ENCODE measurements at regions not wholly inside any gene's neighbourhood (a gene's known extent, or its start where the extent isn't known, plus 50 kb on each side); places are given as distances from the start of the nearest gene placed in this dataset.

DNA sequence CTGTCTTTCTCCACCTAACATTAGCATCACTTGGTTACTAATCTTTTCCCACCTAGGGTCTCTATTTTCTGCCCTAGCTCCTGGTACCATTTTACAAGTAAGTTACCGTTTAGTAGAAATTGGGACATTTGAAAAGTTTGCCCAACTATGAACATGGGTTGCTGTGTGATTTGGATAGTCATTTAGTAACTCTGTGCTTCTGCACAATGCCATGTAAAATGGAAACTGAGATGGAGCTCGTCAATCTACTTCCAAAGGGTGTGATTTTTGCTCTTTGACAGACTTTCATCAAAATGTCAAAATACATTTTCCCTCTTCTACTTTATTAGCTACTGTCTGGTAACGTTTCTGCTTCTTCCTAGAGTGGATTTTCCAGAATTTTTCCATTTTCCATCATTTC, 381.5 kb upstream of the B3GALT2 start:
- Histone ChIP-seq H3K4me3 (ENCODE audit: low read depth in 1 of 3, low read length in 3 of 3) (no peak overlapping the region), H3K27ac (ENCODE audit: low read depth in 1 of 3, low read length in 2 of 3) (no peak overlapping the region), H3K27me3 (ENCODE audit: control insufficient read depth in 3 of 3, insufficient read depth in 3 of 3, low read length in 3 of 3) (no peaks in the 10 kb centered on the region), H3K36me3 (ENCODE audit: control insufficient read depth in 3 of 3, insufficient read depth in 2 of 3, low read depth in 1 of 3, low read length in 3 of 3) (no peaks in the 10 kb centered on the region), H3K4me1 (ENCODE audit: control insufficient read depth in 3 of 3, insufficient read depth in 2 of 3, low read depth in 1 of 3, low read length in 2 of 3) (peaks cover 0 to 6% (median 0%) of the 10 kb centered on the region in 3 donors), H3K9me3 (ENCODE audit: control insufficient read depth in 2 of 2, insufficient read depth in 1 of 2, low read depth in 1 of 2, low read length in 1 of 2) (peaks cover 0 to under 1% of the 10 kb centered on the region in 2 donors)
- 79 to 85% (median 82%) methylated on average over 3 of the region's 3 CpGs for WGBS, 3 donors
- FAIRE-seq: no peak
- DNase-seq: no peak

GRCh38 chr1:193566735-193567134, 380.3 kb upstream of the B3GALT2 start:
- Histone ChIP-seq H3K27ac (ENCODE audit: low read depth in 1 of 3, low read length in 2 of 3) (peak overlapping the region in 1 of 3 donors; percentile 45), H3K4me1 (ENCODE audit: control insufficient read depth in 3 of 3, insufficient read depth in 2 of 3, low read depth in 1 of 3, low read length in 2 of 3) (peaks cover 0 to 6% (median 0%) of the 10 kb centered on the region in 3 donors), H3K9me3 (ENCODE audit: control insufficient read depth in 2 of 2, insufficient read depth in 1 of 2, low read depth in 1 of 2, low read length in 1 of 2) (no peaks in the 10 kb centered on the region), H3K27me3 (ENCODE audit: control insufficient read depth in 3 of 3, insufficient read depth in 3 of 3, low read length in 3 of 3) (no peaks in the 10 kb centered on the region), H3K4me3 (ENCODE audit: low read depth in 1 of 3, low read length in 3 of 3) (no peak overlapping the region), H3K36me3 (ENCODE audit: control insufficient read depth in 3 of 3, insufficient read depth in 2 of 3, low read depth in 1 of 3, low read length in 3 of 3) (no peaks in the 10 kb centered on the region)
- DNase-seq (no peak), FAIRE-seq (no peak)
- 92 to 97% (median 94%) methylated on average over 4 of the region's 4 CpGs for WGBS, 3 donors

GRCh38 chr1:193565971-193566577, 379.7 kb upstream of the B3GALT2 start:
- 32 to 68% (median 52%) methylated on average over 2 of the region's 2 CpGs for WGBS, 3 donors
- DNase-seq (peak in 1 of 2 donors; percentile 46), FAIRE-seq (no peak)
- no peaks in the 10 kb centered on the region for H3K9me3 ChIP-seq (ENCODE audit: control insufficient read depth in 2 of 2, insufficient read depth in 1 of 2, low read depth in 1 of 2, low read length in 1 of 2)
- no peaks in the 10 kb centered on the region for H3K27me3 ChIP-seq (ENCODE audit: control insufficient read depth in 3 of 3, insufficient read depth in 3 of 3, low read length in 3 of 3)
- no peaks in the 10 kb centered on the region for H3K36me3 ChIP-seq (ENCODE audit: control insufficient read depth in 3 of 3, insufficient read depth in 2 of 3, low read depth in 1 of 3, low read length in 3 of 3)
- peak overlapping the region in 1 of 3 donors; percentile 45 for H3K27ac ChIP-seq (ENCODE audit: low read depth in 1 of 3, low read length in 2 of 3)
- no peak overlapping the region for H3K4me3 ChIP-seq (ENCODE audit: low read depth in 1 of 3, low read length in 3 of 3)
- H3K4me1 ChIP-seq (ENCODE audit: control insufficient read depth in 3 of 3, insufficient read depth in 2 of 3, low read depth in 1 of 3, low read length in 2 of 3): peaks cover 0 to 6% (median 0%) of the 10 kb centered on the region in 3 donors

- Histone ChIP-seq H3K4me3 (ENCODE audit: low read depth in 1 of 3, low read length in 3 of 3) (no peak overlapping the region), H3K9me3 (ENCODE audit: control insufficient read depth in 2 of 2, insufficient read depth in 1 of 2, low read depth in 1 of 2, low read length in 1 of 2) (no peaks in the 10 kb centered on the region), H3K27ac (ENCODE audit: low read depth in 1 of 3, low read length in 2 of 3) (no peak overlapping the region), H3K27me3 (ENCODE audit: control insufficient read depth in 3 of 3, insufficient read depth in 3 of 3, low read length in 3 of 3) (no peaks in the 10 kb centered on the region), H3K4me1 (ENCODE audit: control insufficient read depth in 3 of 3, insufficient read depth in 2 of 3, low read depth in 1 of 3, low read length in 2 of 3) (peaks cover 0 to 6% (median 0%) of the 10 kb centered on the region in 3 donors), H3K36me3 (ENCODE audit: control insufficient read depth in 3 of 3, insufficient read depth in 2 of 3, low read depth in 1 of 3, low read length in 3 of 3) (no peaks in the 10 kb centered on the region)
- DNase-seq (no peak), FAIRE-seq (no peak)
- 19 to 39% (median 35%) methylated on average over 2 of the region's 2 CpGs for WGBS, 3 donors
Observed at GRCh38 chr1:193562121-193562520, 375.7 kb upstream of the B3GALT2 start.

- H3K4me3 ChIP-seq (ENCODE audit: low read depth in 1 of 3, low read length in 3 of 3): no peak overlapping the region
- DNase-seq (no peak), FAIRE-seq (no peak)
- no peaks in the 10 kb centered on the region for H3K27me3 ChIP-seq (ENCODE audit: control insufficient read depth in 3 of 3, insufficient read depth in 3 of 3, low read length in 3 of 3)
- peaks cover 0 to 2% (median 0%) of the 10 kb centered on the region in 3 donors for H3K4me1 ChIP-seq (ENCODE audit: control insufficient read depth in 3 of 3, insufficient read depth in 2 of 3, low read depth in 1 of 3, low read length in 2 of 3)
- WGBS, 3 donors: 12 to 26% (median 26%) methylated on average over 4 of the region's 4 CpGs
- H3K9me3 ChIP-seq (ENCODE audit: control insufficient read depth in 2 of 2, insufficient read depth in 1 of 2, low read depth in 1 of 2, low read length in 1 of 2): peaks cover 0 to 4% of the 10 kb centered on the region in 2 donors
- H3K36me3 ChIP-seq (ENCODE audit: control insufficient read depth in 3 of 3, insufficient read depth in 2 of 3, low read depth in 1 of 3, low read length in 3 of 3): no peaks in the 10 kb centered on the region
- H3K27ac ChIP-seq (ENCODE audit: low read depth in 1 of 3, low read length in 2 of 3): peak overlapping the region in 1 of 3 donors; percentile 28
Observed at GRCh38 chr1:193558491-193559028, 372.1 kb upstream of the B3GALT2 start.

- Histone ChIP-seq H3K4me3 (ENCODE audit: low read depth in 1 of 3, low read length in 3 of 3) (no peak overlapping the region), H3K4me1 (ENCODE audit: control insufficient read depth in 3 of 3, insufficient read depth in 2 of 3, low read depth in 1 of 3, low read length in 2 of 3) (peaks cover 0 to 6% (median 0%) of the 10 kb centered on the region in 3 donors), H3K27me3 (ENCODE audit: control insufficient read depth in 3 of 3, insufficient read depth in 3 of 3, low read length in 3 of 3) (no peaks in the 10 kb centered on the region), H3K36me3 (ENCODE audit: control insufficient read depth in 3 of 3, insufficient read depth in 2 of 3, low read depth in 1 of 3, low read length in 3 of 3) (no peaks in the 10 kb centered on the region), H3K27ac (ENCODE audit: low read depth in 1 of 3, low read length in 2 of 3) (no peak overlapping the region), H3K9me3 (ENCODE audit: control insufficient read depth in 2 of 2, insufficient read depth in 1 of 2, low read depth in 1 of 2, low read length in 1 of 2) (peaks cover 0 to 4% of the 10 kb centered on the region in 2 donors)
- 88 to 92% (median 91%) methylated on average over 4 of the region's 4 CpGs for WGBS, 3 donors
- FAIRE-seq: no peak
- no peak for DNase-seq
Observed at GRCh38 chr1:193555662-193556441, 369.4 kb upstream of the B3GALT2 start.

- peaks cover 0 to 18% (median 2%) of the 10 kb centered on the region in 3 donors for H3K4me1 ChIP-seq (ENCODE audit: control insufficient read depth in 3 of 3, insufficient read depth in 2 of 3, low read depth in 1 of 3, low read length in 2 of 3)
- H3K27me3 ChIP-seq (ENCODE audit: control insufficient read depth in 3 of 3, insufficient read depth in 3 of 3, low read length in 3 of 3): no peaks in the 10 kb centered on the region
- FAIRE-seq: no peak
- no peaks in the 10 kb centered on the region for H3K36me3 ChIP-seq (ENCODE audit: control insufficient read depth in 3 of 3, insufficient read depth in 2 of 3, low read depth in 1 of 3, low read length in 3 of 3)
- peaks cover 0 to 4% of the 10 kb centered on the region in 2 donors for H3K9me3 ChIP-seq (ENCODE audit: control insufficient read depth in 2 of 2, insufficient read depth in 1 of 2, low read depth in 1 of 2, low read length in 1 of 2)
- no peak overlapping the region for H3K4me3 ChIP-seq (ENCODE audit: low read depth in 1 of 3, low read length in 3 of 3)
- 81 to 89% (median 82%) methylated on average over 2 of the region's 2 CpGs for WGBS, 3 donors
- DNase-seq: peak; percentile 69 to 76
- H3K27ac ChIP-seq (ENCODE audit: low read depth in 1 of 3, low read length in 2 of 3): peak overlapping the region in 1 of 3 donors; percentile 71
Observed at GRCh38 chr1:193553564-193553963, 367.2 kb upstream of the B3GALT2 start.

GRCh38 chr1:193552274-193552673, 365.9 kb upstream of the B3GALT2 start:
- peaks cover 0 to 29% (median 3%) of the 10 kb centered on the region in 3 donors for H3K4me1 ChIP-seq (ENCODE audit: control insufficient read depth in 3 of 3, insufficient read depth in 2 of 3, low read depth in 1 of 3, low read length in 2 of 3)
- 89 to 99% (median 93%) methylated on average over 4 of the region's 4 CpGs for WGBS, 3 donors
- DNase-seq (no peak), FAIRE-seq (no peak)
- H3K27ac ChIP-seq (ENCODE audit: low read depth in 1 of 3, low read length in 2 of 3): no peak overlapping the region
- H3K27me3 ChIP-seq (ENCODE audit: control insufficient read depth in 3 of 3, insufficient read depth in 3 of 3, low read length in 3 of 3): no peaks in the 10 kb centered on the region
- H3K9me3 ChIP-seq (ENCODE audit: control insufficient read depth in 2 of 2, insufficient read depth in 1 of 2, low read depth in 1 of 2, low read length in 1 of 2): peaks cover 0 to 4% of the 10 kb centered on the region in 2 donors
- no peaks in the 10 kb centered on the region for H3K36me3 ChIP-seq (ENCODE audit: control insufficient read depth in 3 of 3, insufficient read depth in 2 of 3, low read depth in 1 of 3, low read length in 3 of 3)
- no peak overlapping the region for H3K4me3 ChIP-seq (ENCODE audit: low read depth in 1 of 3, low read length in 3 of 3)
